HUES6 (cell line): ENCODE measurements at regions not wholly inside any gene's neighbourhood (a gene's known extent, or its start where the extent isn't known, plus 50 kb on each side); places are given as distances from the start of the nearest gene placed in this dataset.

Source experiments
- H3K27ac ChIP-seq: 2 replicates; pipeline ENCODE4 v1.7.0; 2013; ENCODE audit warnings: low read depth, mild to moderate bottlenecking, low read length, inconsistent platforms
- H3K27me3 ChIP-seq: 2 replicates; pipeline ENCODE4 v1.6.1; 2013; ENCODE audit warnings: low read length; ENCODE audit not compliant: control insufficient read depth, insufficient read depth
- H3K36me3 ChIP-seq: 2 replicates; pipeline ENCODE4 v1.6.1; 2013; ENCODE audit warnings: low read length; ENCODE audit not compliant: control insufficient read depth, insufficient read depth
- H3K4me1 ChIP-seq: 2 replicates; pipeline ENCODE4 v1.6.1; 2013; ENCODE audit warnings: low read length; ENCODE audit not compliant: control insufficient read depth, insufficient read depth
- H3K4me3 ChIP-seq: 2 replicates; pipeline ENCODE4 v1.5.1; 2013; ENCODE audit warnings: low read depth, low read length
- H3K9ac ChIP-seq: one replicate; pipeline ENCODE4 v1.6.1; 2013; ENCODE audit warnings: mild to moderate bottlenecking, low read length
- H3K9me3 ChIP-seq: 2 replicates; pipeline ENCODE4 v1.6.1; 2013; ENCODE audit warnings: low read depth, low read length; ENCODE audit not compliant: control insufficient read depth, insufficient read depth

DNA sequence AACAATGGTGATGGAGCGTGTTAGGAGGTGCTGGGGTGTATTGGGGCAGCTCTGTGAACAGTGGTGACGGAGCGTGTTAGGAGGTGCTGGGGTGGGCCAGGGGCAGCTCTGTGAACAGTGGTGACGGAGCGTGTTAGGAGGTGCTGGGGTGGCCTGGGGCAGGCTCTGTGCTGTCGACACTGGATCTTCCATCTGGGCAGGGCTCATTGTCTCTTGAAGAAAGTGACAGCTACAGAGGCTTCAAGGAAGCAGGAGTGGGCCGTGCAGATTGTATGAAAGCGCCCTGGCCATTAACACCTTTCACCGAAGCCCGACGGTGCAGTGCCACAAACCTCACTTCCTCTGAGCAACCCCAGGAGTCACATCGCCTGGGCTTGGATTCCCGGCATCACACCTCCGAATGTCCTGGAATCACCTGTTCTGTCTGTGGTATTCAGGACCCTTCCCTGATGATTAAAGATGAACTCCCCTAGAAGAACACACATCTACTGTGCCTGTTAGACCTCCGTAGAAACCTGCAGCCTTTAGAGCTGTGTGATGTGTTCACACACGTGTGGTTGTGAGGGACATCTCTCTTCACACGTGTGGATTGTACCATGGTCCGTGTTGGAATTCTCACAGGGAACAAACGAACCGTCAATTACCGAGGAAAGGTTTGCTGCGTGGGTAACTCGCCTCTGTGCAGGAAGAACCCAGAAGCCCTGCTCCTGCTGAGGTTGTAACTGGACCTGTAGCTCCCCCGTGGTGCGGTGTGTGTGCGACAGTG, 377.7 kb downstream of the THBS2 start:
- Histone ChIP-seq H3K9me3 (no peaks in the 10 kb centered on the region), H3K4me3 (no peak overlapping the region), H3K36me3 (no peaks in the 10 kb centered on the region), H3K4me1 (no peaks in the 10 kb centered on the region), H3K9ac (no peak overlapping the region), H3K27me3 (no peaks in the 10 kb centered on the region), H3K27ac (no peak overlapping the region)

DNA sequence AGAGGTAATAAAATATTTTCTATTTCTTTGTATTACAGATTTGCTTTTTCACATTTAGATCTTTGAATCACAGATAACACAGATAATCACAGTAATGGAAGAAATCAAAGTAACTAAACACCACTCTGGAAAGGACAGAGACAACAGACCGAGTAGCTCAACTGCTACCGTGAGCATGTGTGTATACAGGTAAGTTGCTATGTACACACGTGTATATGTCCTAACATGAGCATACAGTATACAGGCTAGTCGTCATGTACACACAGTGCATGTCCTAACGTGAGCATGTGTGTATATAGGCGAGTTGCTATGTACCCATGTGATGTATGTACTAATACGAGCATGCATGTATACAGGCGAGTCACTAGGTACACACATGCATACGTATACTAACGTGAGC, 379.0 kb downstream of the THBS2 start:
- Histone ChIP-seq H3K4me3 (no peak overlapping the region), H3K9ac (no peak overlapping the region), H3K4me1 (no peaks in the 10 kb centered on the region), H3K27me3 (no peaks in the 10 kb centered on the region), H3K27ac (no peak overlapping the region), H3K36me3 (no peaks in the 10 kb centered on the region), H3K9me3 (no peaks in the 10 kb centered on the region)

DNA sequence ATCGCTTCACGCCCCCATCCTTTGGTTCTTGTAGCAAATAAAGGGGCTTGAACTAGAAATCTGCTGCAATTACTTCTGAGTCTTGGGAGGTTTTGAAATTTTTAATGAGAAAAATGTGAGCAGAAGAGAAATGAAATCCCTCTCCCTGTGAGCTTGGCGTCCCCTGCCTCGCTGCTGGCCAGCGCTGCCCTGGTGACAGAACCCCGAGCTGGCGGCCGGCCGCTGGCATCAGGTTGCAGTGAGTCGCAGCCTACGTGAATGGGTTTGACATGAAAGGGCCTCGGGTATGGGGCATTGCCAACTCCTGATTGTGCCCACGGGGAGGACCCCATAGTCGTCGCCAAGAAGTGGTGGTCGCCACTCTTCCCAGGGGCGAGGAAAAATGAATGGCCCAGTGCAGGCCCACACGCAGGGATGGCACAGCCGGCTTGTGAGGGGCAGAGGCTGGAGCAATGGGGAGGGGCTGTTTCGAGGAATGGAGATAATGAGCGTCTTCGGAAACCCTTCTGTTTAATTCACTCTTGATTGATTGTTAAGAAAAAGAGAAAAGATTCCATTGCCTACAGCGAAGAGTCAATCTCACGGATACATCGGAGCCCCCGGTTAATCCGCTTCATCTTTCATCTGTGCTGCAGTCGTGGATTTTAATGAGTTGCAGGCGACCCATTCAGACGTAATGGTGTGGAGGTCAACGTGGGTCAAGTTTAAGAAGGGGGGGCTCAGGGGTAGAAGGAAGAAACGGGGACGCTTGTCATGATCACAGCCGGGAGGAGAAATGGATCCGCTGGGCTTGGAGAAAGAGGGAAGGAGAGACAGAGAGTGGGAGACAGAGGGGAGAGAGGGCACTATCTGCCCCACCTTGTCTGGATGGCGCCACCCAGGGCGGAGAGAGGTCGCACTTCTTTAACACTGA, 380.1 kb downstream of the THBS2 start:
- Histone ChIP-seq H3K36me3 (no peaks in the 10 kb centered on the region), H3K27ac (no peak overlapping the region), H3K9ac (no peak overlapping the region), H3K27me3 (no peaks in the 10 kb centered on the region), H3K4me1 (no peaks in the 10 kb centered on the region), H3K4me3 (no peak overlapping the region), H3K9me3 (no peaks in the 10 kb centered on the region)

DNA sequence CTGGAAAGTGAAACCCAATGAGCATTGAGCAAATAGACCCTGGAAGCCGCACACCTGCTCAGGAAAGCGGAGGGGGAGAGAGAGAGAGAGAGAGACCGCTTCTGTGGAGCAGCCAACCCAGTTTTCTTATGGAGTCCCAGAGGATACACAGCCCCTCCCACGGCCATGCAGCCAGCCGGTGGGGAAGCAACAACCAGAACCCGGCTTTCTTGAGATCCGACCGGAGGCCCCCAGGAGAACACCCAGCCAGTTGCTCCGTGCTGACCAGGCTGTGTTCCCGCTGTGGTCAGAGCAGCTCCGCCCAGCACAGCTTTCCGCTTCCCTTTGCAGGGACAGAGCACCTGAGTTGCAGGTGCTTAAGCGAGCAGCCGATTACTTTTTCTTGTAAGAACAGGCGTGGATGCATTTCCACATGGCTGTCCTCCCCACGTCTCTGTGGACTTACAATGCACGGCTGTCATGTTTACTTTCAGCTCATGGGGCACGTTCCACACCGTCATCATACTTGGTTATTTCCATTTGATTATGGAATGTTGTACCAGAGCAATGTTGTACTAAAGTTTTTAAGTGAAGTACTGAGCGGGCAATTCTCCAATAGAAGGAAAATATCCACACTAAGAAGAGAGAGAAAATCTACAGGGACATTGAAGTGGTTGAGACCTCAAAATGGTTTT, 381.9 kb downstream of the THBS2 start:
- no peaks in the 10 kb centered on the region for H3K4me1 ChIP-seq
- no peak overlapping the region for H3K27ac ChIP-seq
- no peak overlapping the region for H3K9ac ChIP-seq
- H3K4me3 ChIP-seq, result no peak overlapping the region
- no peaks in the 10 kb centered on the region for H3K27me3 ChIP-seq
- H3K9me3 ChIP-seq, result no peaks in the 10 kb centered on the region
- H3K36me3 ChIP-seq, result no peaks in the 10 kb centered on the region

DNA sequence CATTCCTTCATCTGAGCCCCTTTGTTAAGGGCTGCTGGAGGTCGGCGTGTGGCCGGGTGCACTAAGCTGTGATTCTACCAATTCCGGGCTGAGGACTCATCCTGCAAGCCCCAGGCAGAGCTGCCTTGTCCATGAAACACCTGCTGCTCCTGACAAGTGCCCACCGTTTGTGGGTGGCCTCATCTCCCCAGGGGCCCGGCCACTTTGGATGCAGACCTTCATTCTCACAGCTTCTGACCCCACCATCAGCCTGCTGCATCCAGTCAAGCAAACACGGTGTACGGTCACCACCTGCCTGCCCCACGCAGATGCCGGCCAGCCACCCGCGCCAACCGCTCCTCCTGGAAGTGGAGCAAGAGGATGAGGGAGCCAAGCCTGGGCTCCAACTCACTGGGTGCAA, 382.7 kb downstream of the THBS2 start:
- Histone ChIP-seq H3K4me1 (no peaks in the 10 kb centered on the region), H3K4me3 (no peak overlapping the region), H3K27me3 (no peaks in the 10 kb centered on the region), H3K9ac (no peak overlapping the region), H3K9me3 (no peaks in the 10 kb centered on the region), H3K36me3 (no peaks in the 10 kb centered on the region), H3K27ac (no peak overlapping the region)

DNA sequence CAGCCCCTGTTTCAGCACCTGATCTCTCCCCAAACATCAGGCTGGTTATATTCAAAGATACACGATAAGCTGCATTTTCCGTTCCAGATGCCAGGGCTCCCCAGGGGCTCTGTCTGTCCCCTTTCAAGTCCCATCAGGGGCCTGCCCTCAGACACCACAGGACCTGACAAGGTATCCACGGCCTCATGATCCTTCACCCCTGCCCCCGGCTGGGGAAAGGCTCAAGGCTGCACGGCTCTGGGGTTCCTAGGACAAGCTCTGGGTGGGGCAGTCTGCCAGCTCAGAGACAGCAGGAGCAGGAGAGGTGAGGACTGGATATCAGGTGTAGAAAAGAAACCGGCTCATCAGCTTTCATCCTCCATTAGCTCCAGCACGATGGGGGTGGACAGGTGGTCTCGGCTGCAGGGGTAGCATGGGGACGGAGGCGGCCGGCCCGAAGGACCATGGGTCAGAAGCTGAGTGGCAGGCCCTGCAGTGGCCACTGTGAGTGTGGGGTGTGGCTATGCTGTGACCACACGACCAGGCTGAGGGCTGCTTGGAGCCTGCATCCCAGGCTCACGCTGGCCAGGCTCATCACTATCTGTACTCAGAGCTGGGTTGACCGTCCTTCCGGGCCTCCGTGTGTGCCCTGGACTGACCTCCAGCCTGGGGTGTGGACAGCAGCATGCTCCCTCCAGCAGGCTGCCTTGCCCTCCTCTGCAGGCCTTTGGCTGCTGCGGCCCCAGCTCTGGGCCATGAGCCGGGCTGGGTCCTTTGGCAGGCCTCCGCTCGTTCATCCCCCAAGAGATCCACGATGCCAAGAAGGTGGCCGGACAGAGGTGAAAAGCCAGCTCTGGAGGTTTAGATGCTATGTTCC, 386.2 kb downstream of the THBS2 start:
- Histone ChIP-seq H3K36me3 (no peaks in the 10 kb centered on the region), H3K27me3 (no peaks in the 10 kb centered on the region), H3K4me3 (no peak overlapping the region), H3K27ac (no peak overlapping the region), H3K4me1 (no peaks in the 10 kb centered on the region), H3K9me3 (no peaks in the 10 kb centered on the region), H3K9ac (no peak overlapping the region)

DNA sequence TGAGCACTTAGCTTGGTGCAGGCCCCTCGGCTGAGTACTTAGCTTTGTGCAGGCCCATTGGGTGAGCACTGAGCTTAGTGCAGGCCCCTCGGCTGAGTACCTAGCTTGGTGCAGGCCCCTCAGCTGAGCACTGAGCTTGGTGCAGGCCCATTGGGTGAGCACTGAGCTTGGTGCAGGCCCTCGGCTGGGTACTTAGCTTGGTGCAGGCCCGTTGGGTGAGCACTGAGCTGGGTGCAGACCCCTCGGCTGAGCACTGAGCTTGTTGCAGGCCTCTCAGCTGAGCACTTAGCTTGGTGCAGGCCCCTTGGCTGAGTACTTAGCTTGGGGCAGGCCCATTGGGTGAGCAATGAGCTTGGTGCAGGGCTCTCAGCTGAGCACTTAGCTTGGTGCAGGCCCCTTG, 387.1 kb downstream of the THBS2 start:
- H3K9ac ChIP-seq, result no peak overlapping the region
- no peaks in the 10 kb centered on the region for H3K36me3 ChIP-seq

DNA sequence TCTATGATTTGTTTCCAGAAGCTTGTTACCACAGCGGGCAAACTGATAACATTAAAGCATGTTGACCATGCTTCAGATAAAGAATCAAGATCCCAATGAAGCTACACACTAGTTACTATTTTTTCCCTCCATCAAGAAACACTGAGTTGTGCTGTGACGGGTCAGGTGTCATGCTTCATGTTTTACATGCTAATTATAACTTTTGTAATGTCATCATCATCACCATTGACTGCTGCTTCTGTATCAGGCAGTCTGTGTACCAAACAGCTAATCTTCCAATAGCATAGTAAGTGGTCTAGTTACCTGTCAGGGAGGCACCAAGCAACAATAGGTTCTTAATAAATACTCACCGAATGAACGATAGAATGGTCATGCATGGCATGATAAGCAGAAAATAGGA, 388.1 kb downstream of the THBS2 start:
- Histone ChIP-seq H3K9ac (no peak overlapping the region), H3K27ac (no peak overlapping the region), H3K4me3 (no peak overlapping the region), H3K4me1 (no peaks in the 10 kb centered on the region), H3K9me3 (no peaks in the 10 kb centered on the region), H3K27me3 (no peaks in the 10 kb centered on the region), H3K36me3 (no peaks in the 10 kb centered on the region)

More for the DNA sequence above, 387.1 kb downstream of the THBS2 start:
- no peaks in the 10 kb centered on the region for H3K4me1 ChIP-seq
- H3K27ac ChIP-seq, result no peak overlapping the region
- H3K4me3 ChIP-seq, result no peak overlapping the region
- H3K9me3 ChIP-seq, result no peaks in the 10 kb centered on the region
- no peaks in the 10 kb centered on the region for H3K27me3 ChIP-seq

DNA sequence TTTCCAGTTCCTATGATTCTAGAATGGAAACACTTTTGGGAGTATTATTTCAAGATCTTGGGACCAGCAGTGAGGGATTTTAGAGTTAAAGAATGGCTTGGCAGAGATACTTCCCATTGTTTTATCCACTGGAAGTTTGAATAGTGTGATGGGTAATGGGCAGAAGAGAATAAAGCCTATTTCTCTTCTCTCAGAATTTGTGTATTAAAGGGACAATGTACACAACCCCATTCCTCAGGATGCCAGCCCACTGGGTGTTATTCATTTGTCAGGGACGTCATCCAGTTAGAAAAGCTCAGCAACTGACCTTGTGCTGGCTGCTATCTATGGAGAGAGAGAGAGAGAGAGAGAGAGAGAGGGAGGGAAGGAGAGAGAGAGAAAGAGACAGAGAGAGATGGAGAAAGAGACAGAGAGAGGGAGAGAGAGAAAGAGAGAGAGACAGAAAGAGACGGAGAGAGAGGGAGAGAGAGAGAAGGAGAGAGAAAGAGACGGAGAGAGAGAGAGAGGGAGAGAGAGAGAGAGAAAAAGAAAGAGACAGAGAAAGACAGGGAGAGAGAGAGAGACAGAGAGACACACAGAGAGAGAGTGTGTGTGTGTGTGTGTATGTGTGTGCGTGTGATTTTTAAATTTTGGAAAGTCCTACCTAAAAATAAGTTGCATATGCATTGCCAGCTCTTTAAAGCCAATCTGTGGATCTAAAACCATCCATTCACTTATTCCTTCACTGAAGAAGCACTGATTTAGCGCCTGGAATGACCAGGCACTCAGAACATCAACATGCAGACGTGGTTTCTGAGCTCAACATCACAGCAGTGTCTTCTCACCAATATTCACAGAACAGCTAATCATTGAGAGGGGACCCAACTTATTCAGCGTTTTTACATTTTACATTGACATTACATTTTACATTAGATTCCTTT, 388.8 kb downstream of the THBS2 start:
- no peaks in the 10 kb centered on the region for H3K27me3 ChIP-seq
- H3K9ac ChIP-seq, result no peak overlapping the region
- H3K9me3 ChIP-seq, result no peaks in the 10 kb centered on the region
- H3K27ac ChIP-seq, result no peak overlapping the region
- H3K36me3 ChIP-seq, result no peaks in the 10 kb centered on the region
- no peaks in the 10 kb centered on the region for H3K4me1 ChIP-seq
- H3K4me3 ChIP-seq, result no peak overlapping the region

DNA sequence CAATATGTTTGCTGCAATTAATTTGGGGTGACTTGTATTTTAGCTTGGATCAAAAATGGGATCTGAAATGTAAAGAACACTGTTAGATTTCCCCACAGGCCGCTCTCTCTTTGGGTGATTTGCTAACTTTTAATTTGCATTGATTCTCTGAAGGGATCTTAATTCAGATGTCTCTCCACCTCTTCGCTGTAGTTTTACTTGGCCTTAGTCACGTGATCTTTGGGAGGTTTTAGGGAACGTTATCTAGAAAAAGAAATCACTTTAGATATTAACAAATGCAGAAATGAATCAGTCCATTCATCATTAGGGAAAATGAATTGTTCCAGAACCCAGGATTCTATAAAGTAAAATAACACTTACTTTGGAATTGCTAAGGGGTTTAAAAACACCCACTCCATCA, 390.2 kb downstream of the THBS2 start:
- Histone ChIP-seq H3K27ac (no peak overlapping the region), H3K27me3 (no peaks in the 10 kb centered on the region), H3K9me3 (no peaks in the 10 kb centered on the region), H3K9ac (no peak overlapping the region), H3K4me3 (no peak overlapping the region), H3K4me1 (no peaks in the 10 kb centered on the region), H3K36me3 (no peaks in the 10 kb centered on the region)
